ENCODE measurements at regions not wholly inside any gene's neighbourhood (a gene's known extent, or its start where the extent isn't known, plus 50 kb on each side); places are given as distances from the start of the nearest gene placed in this dataset.

DNA sequence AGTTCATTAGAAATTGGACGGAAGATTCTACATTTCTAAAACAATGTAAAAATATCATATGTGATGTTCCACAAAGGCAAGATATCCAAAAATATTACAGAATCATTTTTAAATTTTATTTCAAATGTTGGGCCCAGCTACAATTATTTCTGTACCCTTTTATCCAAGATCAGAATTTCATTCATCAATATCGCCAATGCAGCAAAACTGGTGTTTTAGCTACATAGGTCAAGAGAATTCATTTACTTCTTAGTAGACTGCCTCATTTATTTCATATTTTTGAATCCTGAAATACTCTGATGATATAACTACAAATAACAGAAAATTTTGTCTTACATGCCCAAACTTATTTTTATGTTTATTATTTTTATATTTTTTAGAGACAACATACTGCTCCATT is 143.1 kb downstream of the CMPK2 start:
- TF ChIP-seq, protein P1, sequence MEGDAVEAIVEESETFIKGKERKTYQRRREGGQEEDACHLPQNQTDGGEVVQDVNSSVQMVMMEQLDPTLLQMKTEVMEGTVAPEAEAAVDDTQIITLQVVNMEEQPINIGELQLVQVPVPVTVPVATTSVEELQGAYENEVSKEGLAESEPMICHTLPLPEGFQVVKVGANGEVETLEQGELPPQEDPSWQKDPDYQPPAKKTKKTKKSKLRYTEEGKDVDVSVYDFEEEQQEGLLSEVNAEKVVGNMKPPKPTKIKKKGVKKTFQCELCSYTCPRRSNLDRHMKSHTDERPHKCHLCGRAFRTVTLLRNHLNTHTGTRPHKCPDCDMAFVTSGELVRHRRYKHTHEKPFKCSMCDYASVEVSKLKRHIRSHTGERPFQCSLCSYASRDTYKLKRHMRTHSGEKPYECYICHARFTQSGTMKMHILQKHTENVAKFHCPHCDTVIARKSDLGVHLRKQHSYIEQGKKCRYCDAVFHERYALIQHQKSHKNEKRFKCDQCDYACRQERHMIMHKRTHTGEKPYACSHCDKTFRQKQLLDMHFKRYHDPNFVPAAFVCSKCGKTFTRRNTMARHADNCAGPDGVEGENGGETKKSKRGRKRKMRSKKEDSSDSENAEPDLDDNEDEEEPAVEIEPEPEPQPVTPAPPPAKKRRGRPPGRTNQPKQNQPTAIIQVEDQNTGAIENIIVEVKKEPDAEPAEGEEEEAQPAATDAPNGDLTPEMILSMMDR (IDR thresholded peaks at IDR 0.05) = no peak
- no peak for TF ChIP-seq POLR2A (IDR thresholded peaks at IDR 0.05)
- TF ChIP-seq POLR2AphosphoS5 (IDR thresholded peaks at IDR 0.05) = no peak
- no peak for TF ChIP-seq EP300 (IDR thresholded peaks at IDR 0.05)
